ENCODE measurements at regions not wholly inside any gene's neighbourhood (a gene's known extent, or its start where the extent isn't known, plus 50 kb on each side); places are given as distances from the start of the nearest gene placed in this dataset.

GRCh38 chr6:15044948-15045347, 200.9 kb upstream of the JARID2 start:
- no peak for DNase-seq (ENCODE audit: low read depth)

- no peak for DNase-seq (ENCODE audit: low read depth)
Observed at GRCh38 chr6:15046751-15047150, 199.1 kb upstream of the JARID2 start.

DNA sequence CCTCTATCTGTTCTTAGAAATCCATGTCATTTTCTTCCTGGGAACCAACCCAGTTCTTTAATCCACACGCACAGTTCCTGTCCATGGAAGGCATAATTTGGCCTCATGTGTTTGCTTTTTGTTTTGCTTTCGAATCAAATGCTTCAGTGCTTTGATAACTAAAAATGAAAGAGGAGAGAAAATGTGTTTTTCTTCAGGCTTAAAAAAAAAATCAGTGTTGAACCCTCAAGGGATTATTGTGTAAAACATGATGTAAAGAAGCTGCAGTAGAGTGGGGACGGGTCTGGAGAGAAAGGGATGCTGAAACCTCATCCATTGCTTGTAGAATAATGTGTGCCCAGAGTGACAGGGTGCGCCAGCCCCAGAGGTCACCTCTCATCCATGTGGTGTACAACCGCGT, 197.5 kb upstream of the JARID2 start:
- no peak for DNase-seq (ENCODE audit: low read depth)

- DNase-seq (ENCODE audit: low read depth): peak; percentile 20
Observed at GRCh38 chr6:15058200-15059061, 187.4 kb upstream of the JARID2 start.

GRCh38 chr6:15061180-15061641, 184.7 kb upstream of the JARID2 start:
- DNase-seq (ENCODE audit: low read depth): no peak

DNA sequence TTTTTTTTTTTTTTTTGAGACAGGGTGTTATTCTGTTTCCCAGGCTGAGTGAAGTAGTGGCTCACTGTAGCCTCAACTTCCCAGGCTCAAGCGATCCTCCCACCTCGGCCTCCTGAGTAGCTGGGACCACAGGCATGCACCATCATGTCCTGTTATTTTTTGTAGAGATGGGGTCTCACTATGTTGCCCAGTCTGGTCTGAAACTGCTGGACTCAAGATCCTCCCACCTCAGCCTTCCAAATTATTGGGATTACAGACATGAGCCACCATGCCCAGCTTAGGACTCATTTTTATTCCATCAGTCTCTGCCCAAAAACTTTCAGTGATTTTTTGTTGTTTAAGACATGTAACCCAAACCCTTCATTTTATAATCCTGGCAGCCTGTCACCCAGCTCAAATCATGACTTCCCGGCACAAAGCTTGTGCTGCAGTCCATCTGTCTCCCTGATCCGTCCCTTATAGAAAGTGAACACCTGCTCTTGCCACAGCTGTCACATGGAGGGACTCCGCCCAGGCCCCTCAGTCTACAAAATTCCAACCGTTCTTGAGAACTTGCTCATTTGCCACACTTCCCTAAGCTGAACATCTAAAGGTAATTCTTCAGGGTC, 183.9 kb upstream of the JARID2 start:
- no peak for DNase-seq (ENCODE audit: low read depth)

DNA sequence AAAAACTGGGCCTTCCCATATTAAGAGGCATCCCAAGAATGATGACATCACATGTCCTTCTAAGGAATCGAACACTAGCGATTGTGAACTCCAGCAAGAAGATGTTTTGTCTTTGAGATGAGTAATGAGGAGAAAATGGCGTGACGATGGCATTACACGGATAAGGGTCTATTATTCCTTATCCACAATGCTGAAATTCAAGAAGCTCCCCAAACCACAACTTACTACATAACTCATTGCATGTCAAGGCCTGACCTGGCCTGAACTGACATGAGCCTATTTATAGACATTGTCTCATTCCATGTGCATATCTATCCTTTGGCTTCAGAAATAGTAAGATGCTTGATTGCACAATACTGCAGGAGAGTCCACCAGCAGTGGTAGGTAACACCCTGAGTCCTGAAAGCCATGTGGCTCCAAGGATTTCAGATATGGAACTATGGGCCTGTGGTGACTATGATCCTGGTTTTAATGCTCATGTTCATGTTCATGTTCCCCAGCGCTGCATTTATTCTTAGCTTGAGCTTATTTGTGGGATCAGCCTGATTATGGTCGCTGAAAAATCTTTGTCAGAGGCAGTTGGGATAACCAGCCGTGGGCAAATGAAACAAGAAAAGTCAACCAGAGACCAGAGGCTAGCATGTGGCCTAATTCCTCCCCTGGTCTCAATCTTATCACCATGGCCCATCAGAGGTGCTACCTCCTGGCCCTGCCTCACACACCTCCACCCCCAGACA, 183.2 kb upstream of the JARID2 start:
- DNase-seq (ENCODE audit: low read depth): no peak

GRCh38 chr6:15063253-15063853, 182.5 kb upstream of the JARID2 start:
- DNase-seq (ENCODE audit: low read depth): no peak

DNA sequence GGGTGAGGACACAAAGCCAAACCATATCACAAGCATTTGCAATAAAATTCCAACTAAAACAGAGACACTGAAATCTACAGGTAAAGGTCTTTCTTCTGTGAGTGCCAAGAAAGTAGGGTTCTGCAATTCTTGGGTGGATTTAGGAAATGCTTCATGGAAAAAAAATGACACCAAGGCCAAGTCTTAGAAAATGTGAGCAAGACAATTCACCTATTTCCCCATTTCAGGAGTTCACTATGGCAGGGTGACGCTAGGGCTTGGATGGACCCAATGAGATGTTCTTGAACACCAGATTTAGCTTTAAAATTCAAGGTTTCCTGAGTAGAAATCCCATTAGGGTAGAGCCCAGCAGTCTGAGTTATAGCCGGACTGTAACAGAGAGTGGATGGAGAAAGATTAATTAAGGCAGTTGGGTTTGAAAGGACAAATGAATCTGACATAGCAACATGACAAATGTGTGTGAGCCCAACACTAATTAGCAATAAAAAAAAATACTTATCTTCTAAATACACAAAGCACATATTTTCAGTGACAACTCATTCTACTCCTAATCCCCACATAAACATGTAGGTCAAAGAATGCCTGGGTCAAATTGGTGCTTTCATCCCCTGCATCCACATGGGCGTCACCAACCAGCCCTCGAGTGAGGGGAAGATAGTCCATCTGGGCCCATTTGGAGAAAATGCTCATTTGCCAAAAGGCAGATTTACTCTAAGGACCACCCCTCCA, 180.4 kb upstream of the JARID2 start:
- no peak for DNase-seq (ENCODE audit: low read depth)

DNA sequence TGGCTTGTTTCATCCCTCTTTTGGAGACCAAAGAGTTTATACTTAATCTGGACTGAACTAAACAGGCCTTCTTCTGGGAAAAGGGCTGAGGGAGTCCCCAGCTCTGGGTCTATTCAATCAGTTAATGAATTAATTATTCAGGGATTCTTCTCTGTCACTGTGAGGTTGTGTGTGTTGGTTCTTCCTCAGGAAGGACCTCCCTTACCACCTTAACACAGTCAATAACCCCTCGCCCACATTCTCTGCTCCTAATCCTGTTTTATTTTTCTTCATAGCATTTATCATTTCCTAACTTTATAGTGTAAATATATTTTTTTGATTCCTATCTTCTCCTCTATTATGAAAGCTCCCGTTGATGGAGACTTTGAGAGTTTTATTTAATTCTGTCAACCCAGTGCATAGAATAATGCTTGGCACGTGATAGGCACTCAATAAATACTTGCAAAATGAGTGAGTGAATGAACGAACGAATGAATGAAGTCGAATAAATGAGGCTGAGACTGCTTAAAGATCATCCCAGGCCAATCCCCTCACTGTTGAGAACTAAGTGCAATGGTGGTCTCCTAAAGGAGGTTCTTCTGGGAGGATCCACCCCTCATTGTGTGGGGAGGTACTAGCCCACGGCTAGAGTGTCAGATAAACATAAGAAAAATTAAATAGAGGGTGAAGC, 179.6 kb upstream of the JARID2 start:
- DNase-seq (ENCODE audit: low read depth): no peak

DNA sequence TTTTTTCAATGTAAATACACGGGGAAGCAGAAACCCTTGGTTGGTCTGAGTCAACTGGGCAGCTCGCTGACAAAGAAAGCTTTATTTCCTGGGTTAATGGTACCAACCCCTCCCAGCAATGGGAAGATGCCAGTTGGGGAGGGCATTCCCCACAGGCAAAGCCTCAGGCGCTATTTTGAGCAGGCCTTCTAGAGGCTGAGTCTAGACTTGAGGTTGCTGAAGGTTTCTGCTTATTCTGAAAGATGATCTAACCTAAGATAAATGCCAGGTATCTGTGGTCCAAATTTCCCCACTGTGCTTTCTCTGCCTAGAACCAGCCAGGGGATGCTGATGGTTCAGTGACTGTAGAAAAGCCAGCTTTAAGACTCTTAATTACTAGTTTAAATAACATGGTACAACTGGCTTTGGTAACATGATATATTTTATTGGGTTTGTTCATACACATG, 172.5 kb upstream of the JARID2 start:
- no peak for DNase-seq (ENCODE audit: low read depth)

DNA sequence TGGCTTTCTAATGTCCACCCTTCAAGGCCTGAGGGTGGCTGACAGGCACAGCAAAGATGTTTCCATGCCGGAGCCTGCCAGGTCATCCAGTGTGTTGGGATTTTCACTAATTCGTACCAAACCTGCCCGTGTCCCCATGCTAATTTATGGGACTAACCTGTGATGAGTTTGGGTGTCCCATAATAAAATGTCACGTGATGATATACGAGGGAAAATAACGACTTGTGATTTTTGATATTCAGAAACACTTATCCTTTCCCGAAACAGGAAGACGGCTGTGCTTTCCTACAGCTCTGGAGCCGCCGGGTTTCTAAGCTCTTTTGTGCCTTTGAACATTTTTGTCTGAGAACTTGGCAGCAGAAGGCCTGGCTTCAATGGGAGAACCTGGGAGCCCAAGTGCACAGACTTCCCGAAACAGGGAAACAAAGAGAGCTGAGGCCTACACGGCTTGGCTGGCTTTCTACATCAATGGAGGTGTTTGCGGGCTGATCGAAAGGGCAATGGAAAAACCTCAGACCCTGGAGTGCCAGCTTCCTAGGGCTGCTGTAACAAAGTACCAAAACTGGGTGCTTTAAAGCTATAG, 171.9 kb upstream of the JARID2 start:
- no peak for DNase-seq (ENCODE audit: low read depth)

DNA sequence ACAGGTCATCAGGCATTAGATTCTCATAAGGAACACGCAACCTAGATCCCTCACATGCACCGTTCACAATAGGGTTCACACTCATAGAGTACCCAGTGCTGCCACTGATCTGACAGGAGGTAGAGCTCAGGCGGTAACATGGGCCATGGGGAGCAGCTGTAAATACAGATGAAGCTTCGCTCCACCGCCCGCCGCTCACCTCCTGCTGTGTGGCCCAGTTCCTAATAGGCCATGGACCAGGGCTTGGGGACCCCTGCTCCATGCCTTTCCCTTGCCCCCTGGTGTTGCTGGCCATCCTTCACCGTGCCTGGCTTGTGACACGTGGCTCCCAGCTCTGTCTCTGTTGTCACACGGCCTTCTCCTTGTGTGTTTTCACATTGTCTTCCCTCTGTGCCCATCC, 171.1 kb upstream of the JARID2 start:
- no peak for DNase-seq (ENCODE audit: low read depth)

GRCh38 chr6:15076565-15076964, 169.3 kb upstream of the JARID2 start:
- no peak for DNase-seq (ENCODE audit: low read depth)

GRCh38 chr6:15077006-15077405, 168.9 kb upstream of the JARID2 start:
- DNase-seq (ENCODE audit: low read depth): no peak

- DNase-seq (ENCODE audit: low read depth): no peak
Observed at GRCh38 chr6:15077961-15078360, 167.9 kb upstream of the JARID2 start.

DNA sequence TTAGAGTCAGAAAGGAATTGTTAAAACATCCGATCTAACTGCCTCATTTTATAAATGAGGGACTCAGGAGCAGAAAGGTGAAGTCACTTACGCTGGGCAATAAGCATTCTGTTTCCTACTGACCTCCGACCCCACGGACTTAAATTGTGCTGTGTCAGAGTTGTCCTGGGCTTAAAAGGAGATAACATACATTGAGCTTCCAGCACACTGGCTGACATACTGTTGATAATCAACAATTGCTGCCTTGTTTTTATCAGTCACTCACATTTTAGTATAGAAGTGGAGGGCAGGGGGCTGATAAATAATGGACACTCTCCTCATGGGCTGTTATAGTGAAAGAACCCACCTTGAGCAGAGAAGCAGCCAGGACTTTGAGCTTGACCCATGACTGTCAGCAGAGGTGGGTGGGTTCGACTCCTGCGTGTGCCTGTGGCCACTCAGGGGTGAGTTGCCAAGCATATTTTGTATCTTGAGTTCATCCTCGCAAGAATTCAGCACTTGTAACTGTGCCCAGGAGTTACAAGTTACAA, 166.5 kb upstream of the JARID2 start:
- no peak for DNase-seq (ENCODE audit: low read depth)

DNA sequence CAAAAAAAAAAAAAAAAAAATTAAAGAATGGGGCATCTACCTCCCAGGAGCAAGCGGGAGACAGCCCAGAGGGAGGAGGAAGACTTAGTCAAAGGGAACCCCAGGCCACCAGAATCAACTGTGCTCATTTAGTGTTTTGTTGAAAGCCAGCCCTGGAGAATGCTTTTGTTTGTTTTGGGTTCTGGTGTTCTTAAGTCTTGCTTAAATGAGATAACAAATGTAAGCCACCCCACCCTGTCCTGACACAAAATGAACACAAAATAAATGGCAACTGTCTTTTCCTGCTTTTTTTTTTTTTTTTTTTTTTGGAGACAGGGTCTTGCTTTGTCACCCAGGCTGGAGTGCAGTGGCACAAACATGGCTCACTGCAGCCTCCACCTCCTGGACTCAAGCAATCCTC, 165.0 kb upstream of the JARID2 start:
- DNase-seq (ENCODE audit: low read depth): no peak

- no peak for DNase-seq (ENCODE audit: low read depth)
Observed at GRCh38 chr6:15081447-15081846, 164.4 kb upstream of the JARID2 start.

DNA sequence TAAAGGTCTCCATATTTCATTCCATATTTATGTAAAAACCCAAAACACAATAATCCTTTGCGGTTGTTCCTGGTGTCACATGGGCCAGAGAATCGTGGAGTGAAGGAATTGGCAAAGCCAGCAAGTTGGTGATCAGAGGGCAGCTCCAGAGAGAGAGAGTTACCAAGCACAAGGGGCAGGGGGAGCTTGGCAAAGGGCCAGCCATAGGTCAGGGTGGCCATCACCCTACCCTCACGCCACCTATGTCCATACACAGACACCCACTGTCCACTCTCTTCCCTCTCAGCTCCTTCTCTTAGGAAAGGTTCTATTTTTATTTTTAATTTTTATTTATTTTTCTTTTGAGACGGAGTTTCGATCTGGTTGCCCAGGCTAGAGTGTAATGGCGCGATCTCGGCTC, 163.2 kb upstream of the JARID2 start:
- no peak for DNase-seq (ENCODE audit: low read depth)
